Liver (tissue), 7 donors: ENCODE measurements at regions not wholly inside any gene's neighbourhood (a gene's known extent, or its start where the extent isn't known, plus 50 kb on each side); places are given as distances from the start of the nearest gene placed in this dataset.

Experiments
- DNase-seq: peaks from one replicate; pipeline ENCODE4 v3.0.0-alpha.2; 2017; ENCODE audit warnings: low spot score
- H3K27ac ChIP-seq, 2 donors: one replicate each; pipeline ENCODE4 v1.7.0; 2013; ENCODE audit warnings: inconsistent platforms in 2 of 2, low read length in 2 of 2, control low read depth in 1 of 2, low read depth in 1 of 2, mild to moderate bottlenecking in 1 of 2
- H3K27me3 ChIP-seq, 4 donors: one replicate each; pipeline versions ENCODE4 v1.6.1 to v1.7.0; 2013; ENCODE audit warnings: low read length in 3 of 4, inconsistent platforms in 1 of 4, mild to moderate bottlenecking in 1 of 4, moderate library complexity in 1 of 4; ENCODE audit not compliant: control insufficient read depth in 4 of 4, insufficient read depth in 4 of 4
- H3K36me3 ChIP-seq, 4 donors: one replicate each; pipeline versions ENCODE4 v1.6.1 to v1.7.0; 2013; ENCODE audit warnings: low read length in 3 of 4, mild to moderate bottlenecking in 3 of 4, low read depth in 1 of 4, moderate library complexity in 1 of 4; ENCODE audit not compliant: control insufficient read depth in 4 of 4, insufficient read depth in 3 of 4
- H3K4me1 ChIP-seq, 4 donors: one replicate each; pipeline versions ENCODE4 v1.6.1 to v1.7.0; 2013; ENCODE audit warnings: low read length in 3 of 4, mild to moderate bottlenecking in 3 of 4, moderate library complexity in 1 of 4; ENCODE audit not compliant: control insufficient read depth in 4 of 4, insufficient read depth in 4 of 4
- H3K4me3 ChIP-seq, 3 donors: one replicate each; pipeline versions ENCODE4 v1.6.1 to v1.7.0; 2013; ENCODE audit warnings: low read length in 3 of 3, control low read depth in 1 of 3, low read depth in 1 of 3, mild to moderate bottlenecking in 1 of 3
- H3K9ac ChIP-seq, 2 donors: one replicate each; pipeline ENCODE4 v1.7.0; 2013; ENCODE audit warnings: low read length in 2 of 2, mild to moderate bottlenecking in 2 of 2, moderate library complexity in 2 of 2, control low read depth in 1 of 2, low read depth in 1 of 2
- H3K9me3 ChIP-seq, 4 donors: one replicate each; pipeline versions ENCODE4 v1.6.1 to v1.7.0; 2013; ENCODE audit warnings: low read length in 3 of 4; ENCODE audit not compliant: control insufficient read depth in 4 of 4
- EGR1 ChIP-seq, 2 donors: IDR thresholded peaks; 2 replicates each; pipeline ENCODE4 v1.6.1; 2016 to 2018; ENCODE audit warnings: antibody characterized with exemption in 2 of 2, low read depth in 2 of 2
- FOXA1 ChIP-seq: IDR thresholded peaks from 2 replicates; pipeline ENCODE4 v1.6.1; 2016; ENCODE audit warnings: antibody characterized with exemption
- FOXA2 ChIP-seq: IDR thresholded peaks from 2 replicates; pipeline ENCODE4 v1.6.1; 2016; ENCODE audit warnings: antibody characterized with exemption
- GABPA ChIP-seq, 2 donors: IDR thresholded peaks in 1 of 2; conservative IDR thresholded peaks in 1 of 2; 2 replicates each; pipeline ENCODE4 v1.6.1; 2016; ENCODE audit warnings: antibody characterized with exemption in 2 of 2, mild to moderate bottlenecking in 1 of 2, moderate library complexity in 1 of 2
- HNF4A ChIP-seq, 2 donors: conservative IDR thresholded peaks; 2 replicates each; pipeline ENCODE4 v1.6.1; 2016; ENCODE audit warnings: antibody characterized with exemption in 2 of 2, mild to moderate bottlenecking in 2 of 2
- HNF4G ChIP-seq: IDR thresholded peaks from 2 replicates; pipeline ENCODE4 v1.6.1; 2016; ENCODE audit warnings: antibody characterized with exemption
- NR2F2 ChIP-seq: IDR thresholded peaks from 2 replicates; pipeline ENCODE4 v1.6.1; 2016; ENCODE audit warnings: antibody characterized with exemption
- RAD21 ChIP-seq, 2 donors: IDR thresholded peaks; 2 replicates each; pipeline ENCODE4 v1.6.1; 2016; ENCODE audit warnings: antibody characterized with exemption in 2 of 2, mild to moderate bottlenecking in 2 of 2
- SP1 ChIP-seq: IDR thresholded peaks from 2 replicates; pipeline ENCODE4 v1.6.1; 2018; ENCODE audit warnings: antibody characterized with exemption, mild to moderate bottlenecking
- TAF1 ChIP-seq: conservative IDR thresholded peaks from 2 replicates; pipeline ENCODE4 v1.6.1; 2016; ENCODE audit warnings: antibody characterized with exemption, mild to moderate bottlenecking
- YY1 ChIP-seq: IDR thresholded peaks from 2 replicates; pipeline ENCODE4 v1.6.1; 2016; ENCODE audit warnings: antibody characterized with exemption, mild to moderate bottlenecking
- WGBS: extraction: QIAGEN DNeasy Blood & Tissue Kit; methylation state at CpG from one replicate; pipeline ENCODE4 v1.1.7; 2013; 5-methylcytosine and 5-hydroxymethylcytosine counted together
- TF ChIP-seq, protein P1 (sequence below): IDR thresholded peaks from 2 replicates; pipeline ENCODE4 v1.6.1; 2016; ENCODE audit warnings: antibody characterized with exemption
- TF ChIP-seq, protein P2 (sequence below): IDR thresholded peaks from 2 replicates; pipeline ENCODE4 v1.6.1; 2016; ENCODE audit warnings: antibody characterized with exemption, mild to moderate bottlenecking
- TF ChIP-seq, protein P3 (sequence below): IDR thresholded peaks from 2 replicates; pipeline ENCODE4 v1.6.1; 2016; ENCODE audit warnings: antibody characterized with exemption
- donor health status: healthy.
- donor health status: healthy.
- donor health status: healthy.
- donor health status: healthy.

DNA sequence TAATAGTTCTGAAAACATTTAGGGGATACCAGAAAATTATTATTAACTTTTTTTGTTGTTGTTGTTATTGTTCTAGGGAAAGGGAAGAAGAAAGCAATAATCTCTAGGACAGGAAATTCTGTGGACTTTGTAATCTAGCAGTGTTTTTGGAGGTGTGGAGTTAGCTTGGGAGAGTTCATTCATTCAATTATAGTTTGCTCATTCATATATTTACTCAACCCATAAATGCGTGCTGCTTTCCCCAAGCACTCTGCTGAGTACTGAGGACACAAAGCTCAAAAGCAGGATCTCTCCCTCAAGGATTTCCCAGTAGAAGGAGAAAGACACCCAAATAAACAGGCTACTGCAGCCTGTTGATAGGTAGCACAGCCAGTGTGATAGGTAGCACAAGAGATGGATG is 984.3 kb downstream of the BCL11A start:
- no peak for DNase-seq
- H3K9me3 ChIP-seq = no peaks in the 10 kb centered on the region
- H3K36me3 ChIP-seq = no peaks in the 10 kb centered on the region
- no peaks in the 10 kb centered on the region for H3K27me3 ChIP-seq
- no peak for TF ChIP-seq HNF4G
- TF ChIP-seq RAD21 (IDR thresholded peaks at IDR 0.05) = no peak
- TF ChIP-seq, protein P1, sequence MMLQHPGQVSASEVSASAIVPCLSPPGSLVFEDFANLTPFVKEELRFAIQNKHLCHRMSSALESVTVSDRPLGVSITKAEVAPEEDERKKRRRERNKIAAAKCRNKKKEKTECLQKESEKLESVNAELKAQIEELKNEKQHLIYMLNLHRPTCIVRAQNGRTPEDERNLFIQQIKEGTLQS = no peak
- TF ChIP-seq GABPA (IDR thresholded peaks at IDR 0.05 in 1 of 2, conservative IDR thresholded peaks at IDR 0.05 in 1 of 2) = no peak
- TF ChIP-seq NR2F2 = no peak
- TF ChIP-seq HNF4A (conservative IDR thresholded peaks at IDR 0.05) = no peak
- H3K4me3 ChIP-seq = no peak overlapping the region
- no peak overlapping the region for H3K27ac ChIP-seq
- no peaks in the 10 kb centered on the region for H3K4me1 ChIP-seq
- WGBS = 78% methylated on average over 1 of the region's 1 CpG
- no peak overlapping the region for H3K9ac ChIP-seq

DNA sequence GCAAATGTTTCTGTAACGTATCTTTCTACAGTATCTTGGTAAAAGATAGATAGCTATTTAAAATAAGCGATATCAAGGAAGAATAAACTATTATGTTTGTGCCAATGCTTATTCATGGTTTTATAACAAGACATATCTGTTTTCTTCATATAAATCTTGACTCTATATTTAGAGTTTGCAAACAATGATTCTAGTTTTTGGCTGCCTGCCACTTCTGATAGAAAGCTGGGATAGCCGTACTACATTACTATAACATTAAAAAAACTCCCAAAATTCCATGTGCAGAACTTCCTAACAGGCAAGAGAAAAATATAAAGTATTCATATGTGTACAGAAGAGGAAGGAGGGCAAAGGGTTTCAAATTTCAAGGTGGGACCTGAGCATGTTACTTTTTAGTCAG is 985.0 kb downstream of the BCL11A start:
- Histone ChIP-seq H3K9me3 (no peaks in the 10 kb centered on the region), H3K4me3 (no peak overlapping the region), H3K9ac (no peak overlapping the region), H3K27ac (no peak overlapping the region), H3K27me3 (no peaks in the 10 kb centered on the region), H3K4me1 (no peaks in the 10 kb centered on the region), H3K36me3 (no peaks in the 10 kb centered on the region)
- TF ChIP-seq EGR1 (IDR thresholded peaks at IDR 0.05; ENCODE audit: low read depth in 2 of 2) (no peak), GABPA (IDR thresholded peaks at IDR 0.05 in 1 of 2, conservative IDR thresholded peaks at IDR 0.05 in 1 of 2) (no peak), FOXA1 (no peak), TAF1 (no peak), SP1 (no peak), NR2F2 (no peak)
- DNase-seq = no peak
- WGBS = 67% methylated on average over 3 of the region's 3 CpGs

DNA sequence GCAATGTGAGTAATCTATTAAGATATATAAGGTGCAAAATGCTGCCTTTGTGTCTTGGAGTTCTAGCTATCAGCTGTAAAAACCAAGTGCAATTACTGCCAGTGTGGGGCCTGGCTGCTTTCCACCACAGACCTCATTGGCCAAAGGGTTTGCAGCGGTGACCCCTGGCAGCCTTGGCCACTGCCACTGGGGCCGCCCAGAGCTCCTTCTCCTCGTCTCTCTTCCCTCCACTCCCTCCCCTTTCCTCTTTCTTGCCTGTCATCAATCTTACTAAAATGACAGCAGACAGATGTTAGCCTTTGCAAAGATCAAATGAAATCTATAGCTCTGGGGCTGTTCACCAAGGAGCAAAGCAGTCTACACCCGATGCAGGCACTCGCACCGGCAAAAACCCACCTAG is 986.3 kb downstream of the BCL11A start:
- no peaks in the 10 kb centered on the region for H3K36me3 ChIP-seq
- no peaks in the 10 kb centered on the region for H3K4me1 ChIP-seq
- no peaks in the 10 kb centered on the region for H3K27me3 ChIP-seq
- DNase-seq = no peak
- H3K27ac ChIP-seq = no peak overlapping the region
- TF ChIP-seq EGR1 (IDR thresholded peaks at IDR 0.05; ENCODE audit: low read depth in 2 of 2) (no peak), SP1 (no peak), HNF4A (conservative IDR thresholded peaks at IDR 0.05) (no peak)
- H3K9me3 ChIP-seq = no peaks in the 10 kb centered on the region
- H3K4me3 ChIP-seq = no peak overlapping the region
- no peak overlapping the region for H3K9ac ChIP-seq
- WGBS = 68% methylated on average over 6 of the region's 6 CpGs

DNA sequence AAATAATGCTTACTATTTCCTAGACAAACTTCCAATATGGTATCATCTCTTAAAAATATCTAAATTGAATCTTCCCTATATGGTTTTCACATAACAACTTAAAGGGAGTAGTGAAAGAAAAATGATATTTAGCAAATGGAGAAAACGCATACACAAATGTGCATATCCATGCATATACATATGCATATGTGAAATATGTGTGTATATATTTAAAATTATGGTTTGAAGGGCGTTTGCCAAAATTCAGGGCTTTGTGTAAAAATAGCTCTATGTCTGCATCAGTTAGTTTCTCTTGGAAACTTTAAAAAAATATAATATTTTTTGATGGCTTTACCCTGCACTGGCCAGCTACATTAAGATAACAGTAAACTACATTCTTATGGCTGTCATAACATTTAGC is 986.7 kb downstream of the BCL11A start:
- no peak for TF ChIP-seq YY1
- TF ChIP-seq SP1 = no peak
- no peak for TF ChIP-seq HNF4A (conservative IDR thresholded peaks at IDR 0.05)
- Histone ChIP-seq H3K36me3 (no peaks in the 10 kb centered on the region), H3K27ac (no peak overlapping the region), H3K27me3 (no peaks in the 10 kb centered on the region), H3K9me3 (no peaks in the 10 kb centered on the region), H3K4me3 (no peak overlapping the region), H3K9ac (no peak overlapping the region), H3K4me1 (no peaks in the 10 kb centered on the region)
- no peak for DNase-seq
- 64% methylated on average over 2 of the region's 2 CpGs for WGBS

DNA sequence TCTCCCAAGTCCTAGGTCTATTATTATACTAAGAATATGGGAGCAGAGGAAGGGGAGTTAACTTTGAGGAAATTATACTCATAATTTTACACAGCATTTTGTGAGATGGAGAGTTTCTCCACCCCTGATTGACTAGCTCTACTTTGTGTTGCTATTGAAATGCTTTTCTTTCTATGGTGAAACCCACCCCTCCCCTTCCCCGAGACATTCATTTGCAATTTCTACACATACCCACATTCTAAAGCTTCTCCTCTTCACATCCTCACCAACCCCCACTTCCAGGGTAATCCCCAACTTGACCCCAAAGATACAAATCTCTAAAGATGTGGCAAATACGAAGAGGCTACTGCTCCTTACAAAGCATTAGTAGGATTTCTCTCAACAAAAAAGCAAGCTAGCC is 992.2 kb downstream of the BCL11A start:
- Histone ChIP-seq H3K9me3 (no peaks in the 10 kb centered on the region), H3K4me1 (no peaks in the 10 kb centered on the region), H3K4me3 (no peak overlapping the region), H3K27me3 (no peaks in the 10 kb centered on the region), H3K27ac (no peak overlapping the region), H3K36me3 (no peaks in the 10 kb centered on the region), H3K9ac (no peak overlapping the region)
- DNase-seq = no peak
- TF ChIP-seq, protein P2, sequence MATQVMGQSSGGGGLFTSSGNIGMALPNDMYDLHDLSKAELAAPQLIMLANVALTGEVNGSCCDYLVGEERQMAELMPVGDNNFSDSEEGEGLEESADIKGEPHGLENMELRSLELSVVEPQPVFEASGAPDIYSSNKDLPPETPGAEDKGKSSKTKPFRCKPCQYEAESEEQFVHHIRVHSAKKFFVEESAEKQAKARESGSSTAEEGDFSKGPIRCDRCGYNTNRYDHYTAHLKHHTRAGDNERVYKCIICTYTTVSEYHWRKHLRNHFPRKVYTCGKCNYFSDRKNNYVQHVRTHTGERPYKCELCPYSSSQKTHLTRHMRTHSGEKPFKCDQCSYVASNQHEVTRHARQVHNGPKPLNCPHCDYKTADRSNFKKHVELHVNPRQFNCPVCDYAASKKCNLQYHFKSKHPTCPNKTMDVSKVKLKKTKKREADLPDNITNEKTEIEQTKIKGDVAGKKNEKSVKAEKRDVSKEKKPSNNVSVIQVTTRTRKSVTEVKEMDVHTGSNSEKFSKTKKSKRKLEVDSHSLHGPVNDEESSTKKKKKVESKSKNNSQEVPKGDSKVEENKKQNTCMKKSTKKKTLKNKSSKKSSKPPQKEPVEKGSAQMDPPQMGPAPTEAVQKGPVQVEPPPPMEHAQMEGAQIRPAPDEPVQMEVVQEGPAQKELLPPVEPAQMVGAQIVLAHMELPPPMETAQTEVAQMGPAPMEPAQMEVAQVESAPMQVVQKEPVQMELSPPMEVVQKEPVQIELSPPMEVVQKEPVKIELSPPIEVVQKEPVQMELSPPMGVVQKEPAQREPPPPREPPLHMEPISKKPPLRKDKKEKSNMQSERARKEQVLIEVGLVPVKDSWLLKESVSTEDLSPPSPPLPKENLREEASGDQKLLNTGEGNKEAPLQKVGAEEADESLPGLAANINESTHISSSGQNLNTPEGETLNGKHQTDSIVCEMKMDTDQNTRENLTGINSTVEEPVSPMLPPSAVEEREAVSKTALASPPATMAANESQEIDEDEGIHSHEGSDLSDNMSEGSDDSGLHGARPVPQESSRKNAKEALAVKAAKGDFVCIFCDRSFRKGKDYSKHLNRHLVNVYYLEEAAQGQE = no peak
- TF ChIP-seq, protein P3, sequence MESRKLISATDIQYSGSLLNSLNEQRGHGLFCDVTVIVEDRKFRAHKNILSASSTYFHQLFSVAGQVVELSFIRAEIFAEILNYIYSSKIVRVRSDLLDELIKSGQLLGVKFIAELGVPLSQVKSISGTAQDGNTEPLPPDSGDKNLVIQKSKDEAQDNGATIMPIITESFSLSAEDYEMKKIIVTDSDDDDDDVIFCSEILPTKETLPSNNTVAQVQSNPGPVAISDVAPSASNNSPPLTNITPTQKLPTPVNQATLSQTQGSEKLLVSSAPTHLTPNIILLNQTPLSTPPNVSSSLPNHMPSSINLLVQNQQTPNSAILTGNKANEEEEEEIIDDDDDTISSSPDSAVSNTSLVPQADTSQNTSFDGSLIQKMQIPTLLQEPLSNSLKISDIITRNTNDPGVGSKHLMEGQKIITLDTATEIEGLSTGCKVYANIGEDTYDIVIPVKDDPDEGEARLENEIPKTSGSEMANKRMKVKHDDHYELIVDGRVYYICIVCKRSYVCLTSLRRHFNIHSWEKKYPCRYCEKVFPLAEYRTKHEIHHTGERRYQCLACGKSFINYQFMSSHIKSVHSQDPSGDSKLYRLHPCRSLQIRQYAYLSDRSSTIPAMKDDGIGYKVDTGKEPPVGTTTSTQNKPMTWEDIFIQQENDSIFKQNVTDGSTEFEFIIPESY = no peak
- TF ChIP-seq EGR1 (IDR thresholded peaks at IDR 0.05; ENCODE audit: low read depth in 2 of 2) (no peak), SP1 (no peak), FOXA2 (no peak)
- 48% methylated on average over 2 of the region's 2 CpGs for WGBS
